ENCODE measurements at regions not wholly inside any gene's neighbourhood (a gene's known extent, or its start where the extent isn't known, plus 50 kb on each side); places are given as distances from the start of the nearest gene placed in this dataset.
A peak's percentile ranks its signal among the peaks of the same experiment; 100 is the strongest.

DNA sequence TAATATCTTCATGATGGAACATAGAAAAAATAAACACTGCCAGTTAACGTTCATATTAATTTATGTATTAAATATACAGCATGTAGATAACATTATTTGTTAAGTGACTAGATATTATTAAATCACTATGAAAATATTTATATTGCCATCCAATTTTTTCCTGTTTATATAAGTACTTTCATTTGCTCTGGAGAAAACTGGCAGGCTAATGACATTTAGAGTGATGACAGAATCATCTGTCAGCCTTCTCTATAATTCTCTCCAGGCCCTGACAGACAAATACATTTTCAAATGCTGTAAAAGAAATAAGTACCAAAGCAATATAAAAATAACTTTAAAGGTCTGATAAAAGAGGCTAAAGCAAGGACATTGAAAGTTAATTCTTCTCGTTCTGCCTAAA, 2556.7 kb upstream of the PCDH20 start:
- peak; percentile 15 for DNase-seq (ENCODE audit: low read depth, low spot score)
- no peaks in the 10 kb centered on the region for H4K20me1 ChIP-seq (replicated peaks; ENCODE audit: control insufficient read depth, extremely low read depth, insufficient read depth, low read length)
- no peak for FAIRE-seq
- no TSS peak for BruUV-seq (replicated peaks)
- no peak overlapping the region for H3K4me3 ChIP-seq (replicated peaks in 1 of 3; ENCODE audit: insufficient read depth in 1 of 3, low read depth in 1 of 3, low read length in 3 of 3)
- ChIA-PET POLR2A (no interaction called here), CTCF (no interaction called here)
- no peak overlapping the region for H2AFZ ChIP-seq (ENCODE audit: low read depth, low read length)
- H3K27ac ChIP-seq (ENCODE audit: insufficient read depth, low read depth, low read length) = no peak overlapping the region
- no peaks in the 10 kb centered on the region for H3K9me1 ChIP-seq (replicated peaks; ENCODE audit: control insufficient read depth, extremely low read depth, insufficient read depth, low read length)
- H3K27me3 ChIP-seq (ENCODE audit: control insufficient read depth in 2 of 2, insufficient read depth in 2 of 2, low read length in 2 of 2) = no peaks in the 10 kb centered on the region
- intact Hi-C loops (cut with micrococcal nuclease) (no loop called here), dilution Hi-C loops (cut with MboI; ENCODE audit: extremely low pct_ligation_motif_present, low sequenced_read_pairs) (no loop called here)
- no peak overlapping the region for H3K4me2 ChIP-seq (ENCODE audit: insufficient read depth, low read length)
- no peaks in the 10 kb centered on the region for H3K9me3 ChIP-seq (replicated peaks; ENCODE audit: control insufficient read depth, insufficient read depth, low read length)
- no peaks in the 10 kb centered on the region for H3K4me1 ChIP-seq (ENCODE audit: control insufficient read depth, extremely low read depth, insufficient read depth, low read length)
- no peak for TF ChIP-seq POLR2AphosphoS5 (IDR thresholded peaks at IDR 0.05; ENCODE audit: insufficient read depth, low read depth, low read length)
- no peak for TF ChIP-seq JUN (IDR thresholded peaks at IDR 0.05; ENCODE audit: borderline replicate concordance, insufficient read depth, insufficient read length, low read depth)
- no peak for TF ChIP-seq EZH2 (IDR thresholded peaks at IDR 0.05; ENCODE audit: borderline replicate concordance, low read depth, low read length, severe bottlenecking)
- no peak for TF ChIP-seq MYC (IDR thresholded peaks at IDR 0.05; ENCODE audit: low read depth, low read length)
- TF ChIP-seq, protein P1, sequence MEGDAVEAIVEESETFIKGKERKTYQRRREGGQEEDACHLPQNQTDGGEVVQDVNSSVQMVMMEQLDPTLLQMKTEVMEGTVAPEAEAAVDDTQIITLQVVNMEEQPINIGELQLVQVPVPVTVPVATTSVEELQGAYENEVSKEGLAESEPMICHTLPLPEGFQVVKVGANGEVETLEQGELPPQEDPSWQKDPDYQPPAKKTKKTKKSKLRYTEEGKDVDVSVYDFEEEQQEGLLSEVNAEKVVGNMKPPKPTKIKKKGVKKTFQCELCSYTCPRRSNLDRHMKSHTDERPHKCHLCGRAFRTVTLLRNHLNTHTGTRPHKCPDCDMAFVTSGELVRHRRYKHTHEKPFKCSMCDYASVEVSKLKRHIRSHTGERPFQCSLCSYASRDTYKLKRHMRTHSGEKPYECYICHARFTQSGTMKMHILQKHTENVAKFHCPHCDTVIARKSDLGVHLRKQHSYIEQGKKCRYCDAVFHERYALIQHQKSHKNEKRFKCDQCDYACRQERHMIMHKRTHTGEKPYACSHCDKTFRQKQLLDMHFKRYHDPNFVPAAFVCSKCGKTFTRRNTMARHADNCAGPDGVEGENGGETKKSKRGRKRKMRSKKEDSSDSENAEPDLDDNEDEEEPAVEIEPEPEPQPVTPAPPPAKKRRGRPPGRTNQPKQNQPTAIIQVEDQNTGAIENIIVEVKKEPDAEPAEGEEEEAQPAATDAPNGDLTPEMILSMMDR (IDR thresholded peaks at IDR 0.05; ENCODE audit: extremely low read depth in 1 of 2, insufficient read depth in 1 of 2, low read depth in 1 of 2, low read length in 2 of 2) = no peak
- TF ChIP-seq, protein P2, sequence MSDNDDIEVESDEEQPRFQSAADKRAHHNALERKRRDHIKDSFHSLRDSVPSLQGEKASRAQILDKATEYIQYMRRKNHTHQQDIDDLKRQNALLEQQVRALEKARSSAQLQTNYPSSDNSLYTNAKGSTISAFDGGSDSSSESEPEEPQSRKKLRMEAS (IDR thresholded peaks at IDR 0.05; ENCODE audit: insufficient read depth, insufficient read length) = no peak
- no peak for TF ChIP-seq GATA2 (IDR thresholded peaks at IDR 0.05; ENCODE audit: insufficient read depth, insufficient read length, low read depth, low read length)
- TF ChIP-seq FOS (IDR thresholded peaks at IDR 0.05; ENCODE audit: borderline replicate concordance, insufficient read depth, low read length) = no peak
- no peak for TF ChIP-seq POLR2A (IDR thresholded peaks at IDR 0.05; ENCODE audit: low read depth, low read length)
- no peaks in the 10 kb centered on the region for H3K79me2 ChIP-seq (ENCODE audit: control insufficient read depth, insufficient read depth, low read length)
- no peaks in the 10 kb centered on the region for H3K36me3 ChIP-seq (ENCODE audit: control insufficient read depth in 2 of 2, extremely low read depth in 1 of 2, insufficient read depth in 2 of 2, low read length in 2 of 2)
- H3K9ac ChIP-seq (replicated peaks; ENCODE audit: extremely low read depth, insufficient read depth, low read length) = no peak overlapping the region

All from endothelial cell of umbilical vein (primary cell).